ENCODE measurements at regions not wholly inside any gene's neighbourhood (a gene's known extent, or its start where the extent isn't known, plus 50 kb on each side); places are given as distances from the start of the nearest gene placed in this dataset.

- Histone ChIP-seq H3K9me3 (ENCODE audit: low read length) (no peaks in the 10 kb centered on the region), H3K36me3 (ENCODE audit: insufficient read depth, low read length) (no peaks in the 10 kb centered on the region), H3F3A (ENCODE audit: insufficient read depth, low read length, poor library complexity, severe bottlenecking) (no peaks in the 10 kb centered on the region), H3K4me2 (ENCODE audit: low read length) (no peak overlapping the region), H3K9me2 (ENCODE audit: insufficient read depth, low read length) (no peaks in the 10 kb centered on the region), H2AFZ (ENCODE audit: low read depth, low read length) (no peak overlapping the region), H3K27me3 (ENCODE audit: insufficient read depth, low read depth, low read length) (no peaks in the 10 kb centered on the region), H3K9ac (ENCODE audit: low read length) (no peak overlapping the region), H3K27ac (ENCODE audit: low read length) (no peak overlapping the region), H3K4me3 (ENCODE audit: low read length) (no peak overlapping the region), H3K79me2 (replicated peaks; ENCODE audit: insufficient read depth, low read length) (no peaks in the 10 kb centered on the region), H4K20me1 (ENCODE audit: insufficient read depth) (no peaks in the 10 kb centered on the region)
- no peak for TF ChIP-seq CTCF (IDR thresholded peaks at IDR 0.05; ENCODE audit: poor library complexity, severe bottlenecking)
- TF ChIP-seq EP300 (conservative IDR thresholded peaks at IDR 0.05; ENCODE audit: poor library complexity, severe bottlenecking), result no peak
- no peak for TF ChIP-seq SMC3 (conservative IDR thresholded peaks at IDR 0.05; ENCODE audit: poor library complexity)
- TF ChIP-seq POLR2AphosphoS5 (IDR thresholded peaks at IDR 0.05), result no peak
- TF ChIP-seq MXI1 (conservative IDR thresholded peaks at IDR 0.05; ENCODE audit: poor library complexity, severe bottlenecking), result no peak
- no peak for TF ChIP-seq RAD21 (conservative IDR thresholded peaks at IDR 0.05)
- TF ChIP-seq EZH2 (IDR thresholded peaks at IDR 0.05; ENCODE audit: borderline replicate concordance, insufficient read depth, low read length, poor library complexity, severe bottlenecking), result no peak
- TF ChIP-seq TAF1 (IDR thresholded peaks at IDR 0.05; ENCODE audit: low read depth), result no peak
- TF ChIP-seq REST (IDR thresholded peaks at IDR 0.05; ENCODE audit: borderline replicate concordance), result no peak
Measured at GRCh38 chr19:29290853-29291252, 77.9 kb upstream of the UQCRFS1 start.

- no peaks in the 10 kb centered on the region for H3K9me3 ChIP-seq (ENCODE audit: low read length)
- no peak overlapping the region for H2AFZ ChIP-seq (ENCODE audit: low read depth, low read length)
- no peak overlapping the region for H3K4me3 ChIP-seq (ENCODE audit: low read length)
Measured at GRCh38 chr19:29292153-29292552, 79.2 kb upstream of the UQCRFS1 start.

More at GRCh38 chr19:29292153-29292552, 79.2 kb upstream of the UQCRFS1 start:
- no peaks in the 10 kb centered on the region for H3F3A ChIP-seq (ENCODE audit: insufficient read depth, low read length, poor library complexity, severe bottlenecking)
- TF ChIP-seq RAD21 (conservative IDR thresholded peaks at IDR 0.05) (no peak), POLR2AphosphoS5 (IDR thresholded peaks at IDR 0.05) (no peak), MXI1 (conservative IDR thresholded peaks at IDR 0.05; ENCODE audit: poor library complexity, severe bottlenecking) (no peak), REST (IDR thresholded peaks at IDR 0.05; ENCODE audit: borderline replicate concordance) (no peak), EZH2 (IDR thresholded peaks at IDR 0.05; ENCODE audit: borderline replicate concordance, insufficient read depth, low read length, poor library complexity, severe bottlenecking) (no peak), SMC3 (conservative IDR thresholded peaks at IDR 0.05; ENCODE audit: poor library complexity) (no peak), TAF1 (IDR thresholded peaks at IDR 0.05; ENCODE audit: low read depth) (no peak), EP300 (conservative IDR thresholded peaks at IDR 0.05; ENCODE audit: poor library complexity, severe bottlenecking) (no peak), CTCF (IDR thresholded peaks at IDR 0.05; ENCODE audit: poor library complexity, severe bottlenecking) (no peak)
- no peak overlapping the region for H3K4me2 ChIP-seq (ENCODE audit: low read length)
- no peaks in the 10 kb centered on the region for H3K27me3 ChIP-seq (ENCODE audit: insufficient read depth, low read depth, low read length)
- no peak overlapping the region for H3K9ac ChIP-seq (ENCODE audit: low read length)
- H4K20me1 ChIP-seq (ENCODE audit: insufficient read depth), result no peaks in the 10 kb centered on the region
- no peak overlapping the region for H3K27ac ChIP-seq (ENCODE audit: low read length)
- no peaks in the 10 kb centered on the region for H3K9me2 ChIP-seq (ENCODE audit: insufficient read depth, low read length)
- H3K36me3 ChIP-seq (ENCODE audit: insufficient read depth, low read length), result no peaks in the 10 kb centered on the region
- H3K79me2 ChIP-seq (replicated peaks; ENCODE audit: insufficient read depth, low read length), result no peaks in the 10 kb centered on the region

Measured in neural cell (in vitro differentiated cells).